Neuronal stem cell (in vitro differentiated cells): ENCODE measurements at regions not wholly inside any gene's neighbourhood (a gene's known extent, or its start where the extent isn't known, plus 50 kb on each side); places are given as distances from the start of the nearest gene placed in this dataset.
"Not testable (repeated sequence)": the region's sequence is repeated elsewhere in the genome, so short reads cannot be mapped to it uniquely, and the experiment has no call there.

Experiments
- DNase-seq: peaks from one replicate; pipeline ENCODE4 v3.0.0-alpha.2; 2013; ENCODE audit warnings: low spot score
- H2AFZ ChIP-seq: one replicate; pipeline ENCODE4 v1.6.1; 2013; ENCODE audit warnings: mild to moderate bottlenecking, low read length, inconsistent platforms
- H2AK5ac ChIP-seq: 2 replicates; pipeline ENCODE4 v1.6.1; 2013; ENCODE audit warnings: low read depth, mild to moderate bottlenecking, inconsistent platforms, low read length, moderate library complexity, mixed read lengths
- H2BK120ac ChIP-seq: 2 replicates; pipeline ENCODE4 v1.6.1; 2013; ENCODE audit warnings: low read depth, mild to moderate bottlenecking, inconsistent platforms, low read length, moderate library complexity, mixed read lengths
- H2BK12ac ChIP-seq: one replicate; pipeline ENCODE4 v1.6.1; 2013; ENCODE audit warnings: low read length, inconsistent platforms
- H2BK15ac ChIP-seq: 2 replicates; pipeline ENCODE4 v1.6.1; 2013; ENCODE audit warnings: mild to moderate bottlenecking, low read length, inconsistent platforms, mixed read lengths
- H2BK5ac ChIP-seq: one replicate; pipeline ENCODE4 v1.6.1; 2013; ENCODE audit warnings: inconsistent platforms, mild to moderate bottlenecking, low read length, moderate library complexity
- H3K14ac ChIP-seq: one replicate; pipeline ENCODE4 v1.6.1; 2013; ENCODE audit warnings: low read length, inconsistent platforms
- H3K18ac ChIP-seq: 2 replicates; pipeline ENCODE4 v1.6.1; 2013; ENCODE audit warnings: low read length, inconsistent platforms
- H3K23ac ChIP-seq: 2 replicates; pipeline ENCODE4 v1.6.1; 2013; ENCODE audit warnings: low read depth, mild to moderate bottlenecking, mixed read lengths, low read length, inconsistent platforms; ENCODE audit not compliant: poor library complexity
- H3K27ac ChIP-seq: replicated peaks from 3 replicates; pipeline ENCODE4 v1.5.1; 2013; ENCODE audit warnings: low read length, inconsistent platforms
- H3K27me3 ChIP-seq, 3 experiments: 2 replicates each; pipeline ENCODE4 v1.6.1; 2013; ENCODE audit warnings: low read length in 3 of 3, mild to moderate bottlenecking in 2 of 3, inconsistent platforms in 1 of 3, low read depth in 1 of 3, mixed read lengths in 1 of 3, moderate library complexity in 1 of 3; ENCODE audit not compliant: control insufficient read depth in 3 of 3, insufficient read depth in 3 of 3
- H3K36me3 ChIP-seq, 2 donors: replicated peaks in 1 of 2; 2 replicates each; pipeline ENCODE4 v1.6.1; 2013; ENCODE audit warnings: low read length in 2 of 2; ENCODE audit not compliant: control insufficient read depth in 2 of 2, insufficient read depth in 2 of 2
- H3K4ac ChIP-seq: 2 replicates; pipeline ENCODE4 v1.6.1; 2013; ENCODE audit warnings: inconsistent platforms, mild to moderate bottlenecking, low read length, moderate library complexity
- H3K4me1 ChIP-seq, 2 donors: 1 replicate in 1 of 2; 2 replicates in 1 of 2; pipeline ENCODE4 v1.6.1; 2013; ENCODE audit warnings: low read length in 2 of 2, low read depth in 1 of 2; ENCODE audit not compliant: control insufficient read depth in 2 of 2, insufficient read depth in 1 of 2
- H3K4me2 ChIP-seq: one replicate; pipeline ENCODE4 v1.6.1; 2013; ENCODE audit warnings: mild to moderate bottlenecking, low read length, inconsistent platforms; ENCODE audit not compliant: insufficient read depth, poor library complexity, severe bottlenecking
- H3K4me3 ChIP-seq, 2 donors: 2 replicates each; pipeline ENCODE4 v1.5.1; 2013; ENCODE audit warnings: low read length in 2 of 2, mild to moderate bottlenecking in 2 of 2, inconsistent platforms in 1 of 2, moderate library complexity in 1 of 2
- H3K79me1 ChIP-seq: one replicate; pipeline ENCODE4 v1.6.1; 2013; ENCODE audit warnings: low read depth, mild to moderate bottlenecking, inconsistent platforms, low read length, moderate library complexity
- H3K9ac ChIP-seq: one replicate; pipeline ENCODE4 v1.6.1; 2013; ENCODE audit warnings: mild to moderate bottlenecking, low read depth, low read length, inconsistent platforms; ENCODE audit not compliant: poor library complexity
- H3K9me3 ChIP-seq, 2 donors: replicated peaks in 1 of 2; 2 replicates each; pipeline versions ENCODE3 to v1.6.1; 2013; ENCODE audit warnings: low read length in 2 of 2, mild to moderate bottlenecking in 2 of 2, inconsistent platforms in 1 of 2, low read depth in 1 of 2, mixed read lengths in 1 of 2, moderate library complexity in 1 of 2; ENCODE audit not compliant: control insufficient read depth in 2 of 2, insufficient read depth in 1 of 2
- H4K8ac ChIP-seq: one replicate; pipeline ENCODE4 v1.6.1; 2013; ENCODE audit warnings: low read depth, mild to moderate bottlenecking, inconsistent platforms, low read length, moderate library complexity
- H4K91ac ChIP-seq: one replicate; pipeline ENCODE4 v1.6.1; 2013; ENCODE audit warnings: low read length, low read depth, mild to moderate bottlenecking, inconsistent platforms; ENCODE audit not compliant: poor library complexity
- WGBS, 2 donors: extraction: QIAGEN DNeasy Blood & Tissue Kit; methylation state at CpG; one replicate each; pipeline ENCODE4 v1.1.7; 2013; ENCODE audit warnings: missing lambda C conversion rate in 2 of 2, mixed read lengths in 1 of 2; ENCODE audit not compliant: insufficient read length in 2 of 2, insufficient replicate concordance in 1 of 2; ENCODE audit errors: extremely low coverage in 2 of 2; 5-methylcytosine and 5-hydroxymethylcytosine counted together

GRCh38 chr6:6952484-6952883, 155.3 kb upstream of the RREB1 start:
- Histone ChIP-seq H3K9ac (no peak overlapping the region), H3K27me3 (no peaks in the 10 kb centered on the region), H2BK15ac (no peak overlapping the region), H2BK12ac (no peak overlapping the region), H3K27ac (no peak overlapping the region), H2BK5ac (no peak overlapping the region), H3K4me1 (no peaks in the 10 kb centered on the region), H3K79me1 (no peaks in the 10 kb centered on the region), H3K4me2 (no peak overlapping the region), H3K23ac (no peak overlapping the region), H2BK120ac (no peak overlapping the region), H2AFZ (no peak overlapping the region), H3K4me3 (no peak overlapping the region), H4K8ac (no peak overlapping the region), H2AK5ac (no peak overlapping the region), H3K18ac (no peak overlapping the region), H3K36me3 (no peaks in the 10 kb centered on the region), H3K9me3 (peaks cover 0 to 4% of the 10 kb centered on the region in 2 donors), H3K14ac (no peak overlapping the region), H3K4ac (no peak overlapping the region), H4K91ac (no peak overlapping the region)
- no CpG with 5 or more reads among the region's 33 CpGs for WGBS, 2 donors
- DNase-seq: no peak

GRCh38 chr6:6952927-6953326, 154.8 kb upstream of the RREB1 start:
- not testable (repeated sequence) for H3K36me3 ChIP-seq, DNase-seq, H3K4me2 ChIP-seq, H2BK120ac ChIP-seq, H3K4ac ChIP-seq, H3K14ac ChIP-seq, H3K79me1 ChIP-seq, H4K8ac ChIP-seq, H3K23ac ChIP-seq, H3K4me3 ChIP-seq, H2BK12ac ChIP-seq, H3K4me1 ChIP-seq, H3K27me3 ChIP-seq, H3K18ac ChIP-seq, H3K27ac ChIP-seq, H2AFZ ChIP-seq, H3K9me3 ChIP-seq, H2BK15ac ChIP-seq, H3K9ac ChIP-seq, H4K91ac ChIP-seq, H2AK5ac ChIP-seq, H2BK5ac ChIP-seq
- no CpG with 5 or more reads among the region's 6 CpGs for WGBS, 2 donors

GRCh38 chr6:6960571-6961251, 147.1 kb upstream of the RREB1 start:
- H3K4me3 ChIP-seq: no peak overlapping the region
- H3K4me1 ChIP-seq: no peaks in the 10 kb centered on the region
- H3K4ac ChIP-seq: no peak overlapping the region
- DNase-seq: no peak
- H3K9me3 ChIP-seq: no peaks in the 10 kb centered on the region
- no peak overlapping the region for H4K8ac ChIP-seq
- H2BK5ac ChIP-seq: no peak overlapping the region
- no peaks in the 10 kb centered on the region for H3K36me3 ChIP-seq
- no peaks in the 10 kb centered on the region for H3K79me1 ChIP-seq
- no peak overlapping the region for H3K9ac ChIP-seq
- no peaks in the 10 kb centered on the region for H3K27me3 ChIP-seq
- H2AFZ ChIP-seq: no peak overlapping the region
- no peak overlapping the region for H2AK5ac ChIP-seq
- no peak overlapping the region for H3K27ac ChIP-seq
- no peak overlapping the region for H3K14ac ChIP-seq
- no peak overlapping the region for H2BK15ac ChIP-seq
- H4K91ac ChIP-seq: no peak overlapping the region
- H3K4me2 ChIP-seq: no peak overlapping the region
- WGBS, 2 donors: no CpG with 5 or more reads among the region's 5 CpGs
- no peak overlapping the region for H2BK120ac ChIP-seq
- H3K23ac ChIP-seq: no peak overlapping the region
- no peak overlapping the region for H3K18ac ChIP-seq
- H2BK12ac ChIP-seq: no peak overlapping the region

GRCh38 chr6:6962086-6962485, 145.7 kb upstream of the RREB1 start:
- Histone ChIP-seq H3K14ac (no peak overlapping the region), H3K4me2 (no peak overlapping the region), H4K8ac (no peak overlapping the region), H3K27me3 (no peaks in the 10 kb centered on the region), H3K79me1 (no peaks in the 10 kb centered on the region), H3K4me3 (no peak overlapping the region), H2BK5ac (no peak overlapping the region), H3K4ac (no peak overlapping the region), H2BK12ac (no peak overlapping the region), H2AFZ (no peak overlapping the region), H3K18ac (no peak overlapping the region), H3K36me3 (no peaks in the 10 kb centered on the region), H3K27ac (no peak overlapping the region), H4K91ac (no peak overlapping the region), H3K9me3 (no peaks in the 10 kb centered on the region), H3K4me1 (no peaks in the 10 kb centered on the region), H3K23ac (no peak overlapping the region), H2AK5ac (no peak overlapping the region), H3K9ac (no peak overlapping the region), H2BK15ac (no peak overlapping the region), H2BK120ac (no peak overlapping the region)
- DNase-seq: no peak
- WGBS, 2 donors: no CpG with 5 or more reads among the region's 4 CpGs
